ENCODE measurements at regions not wholly inside any gene's neighbourhood (a gene's known extent, or its start where the extent isn't known, plus 50 kb on each side); places are given as distances from the start of the nearest gene placed in this dataset.
"Not testable (repeated sequence)": the region's sequence is repeated elsewhere in the genome, so short reads cannot be mapped to it uniquely, and the experiment has no call there.

DNA sequence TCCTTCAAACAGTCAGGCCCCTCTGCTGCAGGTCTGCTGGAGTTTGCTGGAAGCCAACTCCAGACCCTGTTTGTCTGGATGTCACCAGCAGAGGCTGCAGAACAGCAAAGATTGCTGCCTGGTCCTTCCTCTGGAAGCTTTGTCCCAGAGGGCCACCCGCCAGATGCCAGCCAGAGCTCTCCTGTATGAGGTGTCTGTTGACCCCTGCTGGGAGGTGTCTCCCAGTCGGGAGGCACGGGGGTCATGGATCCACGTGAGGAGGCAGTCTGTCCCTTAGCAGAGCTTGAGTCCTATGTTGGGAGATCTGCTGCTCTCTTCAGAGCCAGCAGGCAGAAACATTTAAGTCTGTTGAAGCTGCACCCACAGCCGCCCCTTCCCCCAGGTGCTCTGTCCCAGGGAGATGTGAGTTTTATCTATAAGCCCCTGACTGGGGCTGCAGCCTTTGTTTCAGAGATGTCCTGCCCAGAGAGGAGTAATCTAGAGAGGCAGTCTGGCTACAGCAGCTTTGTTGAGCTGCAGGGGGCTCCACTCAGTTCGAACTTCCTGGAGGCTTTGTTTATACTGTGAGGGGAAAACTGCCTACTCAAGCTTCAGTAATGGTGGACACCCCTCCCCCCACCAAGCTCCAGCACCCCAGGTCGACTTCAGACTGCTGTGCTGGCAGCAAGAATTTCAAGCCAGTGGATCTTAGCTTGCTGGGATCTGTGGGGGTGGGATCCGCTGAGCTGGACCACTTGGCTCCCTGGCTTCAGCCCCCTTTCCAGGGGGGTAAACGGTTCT is 72.1 kb downstream of the OGFRL1 start:
- not testable (repeated sequence) for DNase-seq

DNA sequence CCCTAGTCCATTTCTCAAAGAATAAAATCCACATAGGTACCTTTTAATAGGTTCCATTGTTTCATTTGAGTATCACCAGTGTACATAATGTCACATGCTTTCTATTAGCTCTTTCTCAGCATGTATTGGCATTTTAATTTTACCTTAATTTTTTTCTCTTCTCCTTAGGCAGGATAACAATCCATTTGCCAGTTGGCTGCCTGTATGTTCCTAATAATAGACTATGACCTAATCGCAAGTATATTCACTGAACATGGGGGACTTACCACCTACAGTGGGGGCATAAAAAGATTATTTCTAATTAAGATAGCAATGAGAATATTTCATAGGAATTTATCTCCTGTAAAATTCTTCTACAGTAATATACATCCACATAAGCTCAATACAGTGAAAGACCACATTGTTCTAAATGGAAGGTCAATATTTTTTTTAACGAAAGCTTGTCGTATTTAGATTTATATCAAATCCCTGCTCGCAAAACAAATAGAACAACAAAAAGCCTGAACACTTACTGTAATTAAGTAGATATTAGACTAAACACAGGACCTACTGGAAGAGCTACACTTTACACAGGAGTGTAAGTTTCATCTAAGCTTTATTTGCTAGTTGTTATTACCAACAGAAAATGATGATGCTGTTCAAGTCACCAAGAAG is 76.4 kb downstream of the OGFRL1 start:
- no peak for DNase-seq

DNA sequence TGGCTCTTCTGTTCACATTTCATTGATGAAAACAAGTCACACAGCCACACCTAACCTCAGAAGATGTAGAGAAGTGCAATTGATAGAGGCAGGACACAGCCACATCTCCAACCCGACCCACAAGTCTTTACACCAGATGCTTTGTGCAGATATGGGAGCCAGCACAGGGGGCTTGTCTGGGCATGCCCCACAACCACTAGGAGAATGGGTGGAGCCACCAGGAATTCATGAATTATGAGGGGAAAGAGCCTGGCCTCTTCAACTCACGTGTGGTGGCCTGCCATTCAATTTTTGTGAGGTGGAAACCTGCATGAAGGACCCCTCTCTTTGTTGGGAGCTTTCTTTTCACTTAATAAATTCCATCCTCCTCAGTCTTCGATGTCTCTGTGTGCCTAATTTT is 79.1 kb downstream of the OGFRL1 start:
- no peak for DNase-seq

DNA sequence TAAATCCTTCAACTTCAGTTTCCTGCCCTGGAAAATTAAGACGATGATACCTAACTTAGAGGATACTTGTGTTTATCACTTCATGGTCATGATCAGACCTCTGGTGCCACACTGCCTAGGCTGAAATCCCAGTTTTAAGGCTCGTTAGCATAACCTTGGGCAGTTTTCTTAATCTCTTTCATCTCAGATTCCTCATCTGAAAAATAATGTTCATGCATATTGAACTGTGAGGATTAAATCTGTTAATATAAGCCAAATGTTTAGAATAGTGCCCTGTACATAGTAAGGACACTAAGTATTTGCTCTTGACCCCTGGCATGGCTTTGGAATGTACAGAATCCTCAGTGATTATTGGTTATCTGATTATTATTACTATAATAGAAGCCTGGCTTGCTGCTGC is 79.7 kb downstream of the OGFRL1 start:
- DNase-seq, result no peak

DNA sequence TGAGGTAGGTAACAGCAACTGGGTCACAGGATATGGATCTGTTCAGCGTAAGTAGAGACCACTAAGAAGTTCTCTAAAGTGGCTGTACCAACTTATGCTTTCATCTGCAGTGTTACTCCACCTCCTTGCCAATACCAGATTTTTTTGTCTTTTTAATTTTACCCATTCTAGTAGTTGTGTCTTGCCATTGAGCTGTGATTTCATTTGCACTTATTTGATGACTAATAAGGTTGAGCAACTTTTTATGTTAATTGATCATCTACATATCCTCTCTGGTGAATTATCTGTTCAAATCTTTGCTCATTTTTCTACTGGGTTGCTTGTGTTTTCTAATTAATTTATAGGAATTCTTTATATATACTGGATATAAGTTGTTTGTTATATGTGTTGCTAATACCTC is 82.9 kb downstream of the OGFRL1 start:
- no peak for DNase-seq

DNA sequence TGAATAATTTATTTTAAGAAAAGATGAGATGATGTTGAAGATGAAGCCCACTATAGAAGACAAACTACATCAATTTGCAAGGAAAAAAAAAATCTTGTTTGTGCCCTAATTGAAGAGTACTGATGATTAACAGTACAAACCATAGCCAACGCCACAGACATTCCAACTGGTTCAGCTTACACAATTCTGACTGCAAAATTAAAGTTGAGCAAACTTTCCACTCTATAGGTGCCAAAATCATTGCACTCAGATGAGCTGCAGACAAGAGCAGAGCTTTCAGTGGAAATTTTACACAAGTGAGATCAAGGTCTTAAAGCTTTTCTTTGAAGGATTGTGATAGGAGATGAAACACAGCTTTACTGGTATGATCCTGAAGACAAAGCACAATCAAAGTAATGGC is 85.3 kb downstream of the OGFRL1 start:
- DNase-seq, result no peak

DNA sequence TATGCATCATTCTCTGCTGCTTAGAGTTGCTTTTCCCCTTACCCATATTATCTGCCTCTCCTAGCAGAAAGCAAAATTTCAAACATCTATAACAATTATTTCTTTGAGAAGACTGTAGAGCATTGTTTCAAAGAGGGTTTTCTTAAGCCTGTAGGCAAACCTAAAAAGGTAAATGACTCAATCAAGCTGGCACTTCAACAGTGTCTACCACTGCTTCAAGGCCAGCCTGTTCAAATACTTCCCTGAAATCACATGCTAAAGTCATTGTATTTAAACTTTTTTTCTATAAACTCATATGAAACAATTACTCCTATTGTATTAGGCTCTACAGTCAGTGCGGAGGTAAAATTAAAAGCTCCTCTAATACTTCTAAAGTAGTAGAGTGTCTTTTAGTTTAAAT is 87.1 kb downstream of the OGFRL1 start:
- DNase-seq, result no peak

DNA sequence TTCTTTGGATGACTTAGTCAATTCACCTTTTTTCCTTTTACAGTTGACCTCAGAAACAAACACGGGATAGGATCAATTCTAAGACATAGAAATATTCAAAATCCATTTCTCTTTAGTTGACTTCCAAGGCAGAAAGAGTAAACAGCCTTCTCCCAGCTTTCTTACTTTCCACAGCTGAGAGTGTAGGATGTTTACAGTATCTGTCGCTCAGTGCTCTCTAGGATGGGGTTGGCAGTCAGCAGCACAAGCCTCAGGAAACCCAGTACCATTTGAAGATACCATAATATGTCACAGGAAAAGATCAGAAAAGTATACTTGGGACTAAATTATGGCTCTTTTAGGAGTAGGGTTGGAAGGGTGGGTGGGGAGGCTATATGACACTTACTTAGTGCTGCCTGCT is 88.2 kb downstream of the OGFRL1 start:
- DNase-seq, result no peak

DNA sequence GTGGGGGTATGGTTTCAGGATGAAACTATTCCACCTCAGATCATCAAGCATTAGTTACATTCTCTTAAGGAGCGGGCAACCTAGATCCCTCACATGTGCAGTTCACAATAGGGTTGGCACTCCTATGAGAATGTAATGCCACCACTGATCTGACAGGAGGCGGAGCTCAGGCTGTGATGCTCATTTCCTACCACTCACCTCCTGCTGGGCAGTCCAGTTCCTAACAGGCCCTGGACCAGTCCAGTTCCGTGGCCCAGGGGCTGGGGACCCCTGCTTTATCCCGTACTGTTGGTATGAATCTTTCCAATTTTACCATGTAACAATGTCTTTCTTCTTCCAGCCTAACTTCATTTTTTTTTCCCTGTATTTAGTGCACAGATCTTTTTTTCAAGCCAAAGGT is 94.9 kb downstream of the OGFRL1 start:
- no peak for DNase-seq

DNA sequence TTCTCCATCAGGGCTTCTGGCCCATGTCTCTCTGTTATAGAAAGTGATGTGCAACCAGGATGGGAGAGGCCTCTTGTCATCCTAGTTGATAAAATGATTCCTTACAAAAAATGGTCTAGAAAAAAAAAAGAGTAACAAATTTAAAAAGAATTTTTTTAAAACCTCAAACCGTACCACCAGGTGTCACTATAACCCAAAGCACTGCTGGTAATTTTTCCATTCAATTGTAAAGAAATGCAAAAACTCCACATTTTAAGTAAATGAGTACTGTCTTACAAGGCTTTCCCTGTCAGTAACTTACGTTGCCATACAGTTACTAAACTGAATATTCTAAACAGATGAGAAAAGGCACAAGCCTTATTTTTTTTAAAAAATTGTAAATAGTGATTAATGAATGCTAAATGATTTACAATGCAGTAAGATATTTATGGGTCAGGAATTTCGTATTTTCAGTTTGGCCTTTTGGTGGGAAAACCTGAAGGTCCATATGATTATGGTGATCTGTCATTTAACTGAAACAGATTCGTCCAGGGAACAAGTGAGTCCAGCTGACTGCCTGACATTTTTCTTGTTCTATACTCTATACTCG is 95.4 kb downstream of the OGFRL1 start:
- peak; percentile 74 for DNase-seq

DNA sequence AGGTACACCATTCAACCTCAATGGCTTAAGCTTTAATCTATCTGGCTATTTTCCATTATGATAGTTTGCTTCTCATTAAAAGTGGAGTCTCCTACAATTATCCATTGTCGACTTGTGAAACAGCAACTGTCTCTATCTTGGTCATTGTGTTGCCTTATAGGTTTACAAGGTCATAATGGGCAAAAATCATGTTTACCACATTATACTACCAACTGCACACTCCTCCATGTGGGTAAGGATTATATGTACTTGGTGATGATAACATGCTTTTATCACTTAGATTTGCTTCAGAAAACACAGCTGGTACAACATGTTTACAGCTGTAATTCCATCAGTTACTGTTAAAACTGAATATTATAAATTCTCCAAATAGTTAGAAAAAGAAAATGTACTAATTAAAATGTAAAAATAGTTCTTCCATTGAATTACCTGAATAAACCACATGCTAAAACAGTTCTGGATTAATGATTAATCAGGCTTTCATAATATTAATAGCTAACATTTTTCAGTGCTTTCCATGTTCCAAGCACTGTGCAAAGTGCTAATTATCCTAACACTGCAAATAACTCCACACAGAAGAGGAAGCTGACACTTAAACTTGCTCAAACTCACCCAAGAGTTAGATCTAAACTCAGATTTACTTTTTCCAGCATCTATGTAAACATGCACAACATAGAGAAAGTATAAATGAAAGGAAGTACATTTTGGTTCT is 96.7 kb downstream of the OGFRL1 start:
- DNase-seq, result no peak

DNA sequence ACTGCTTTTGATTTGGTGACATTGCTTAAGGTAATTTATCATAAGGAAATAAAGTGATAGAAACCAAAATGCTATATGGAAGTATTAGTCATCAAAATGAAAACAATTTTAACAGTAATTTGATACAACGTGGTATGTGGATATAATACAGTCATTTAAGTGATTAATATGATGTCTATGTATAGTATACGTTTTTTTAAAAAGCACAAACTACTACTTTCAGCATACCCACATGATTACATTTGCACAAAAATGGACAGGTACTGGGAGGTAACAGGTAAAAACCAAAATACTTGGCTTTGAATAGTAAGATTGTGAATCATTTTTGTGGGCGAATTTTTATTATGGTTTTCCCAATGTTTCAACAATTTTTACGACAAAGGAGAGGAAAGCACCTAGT is 97.6 kb downstream of the OGFRL1 start:
- DNase-seq, result no peak

DNA sequence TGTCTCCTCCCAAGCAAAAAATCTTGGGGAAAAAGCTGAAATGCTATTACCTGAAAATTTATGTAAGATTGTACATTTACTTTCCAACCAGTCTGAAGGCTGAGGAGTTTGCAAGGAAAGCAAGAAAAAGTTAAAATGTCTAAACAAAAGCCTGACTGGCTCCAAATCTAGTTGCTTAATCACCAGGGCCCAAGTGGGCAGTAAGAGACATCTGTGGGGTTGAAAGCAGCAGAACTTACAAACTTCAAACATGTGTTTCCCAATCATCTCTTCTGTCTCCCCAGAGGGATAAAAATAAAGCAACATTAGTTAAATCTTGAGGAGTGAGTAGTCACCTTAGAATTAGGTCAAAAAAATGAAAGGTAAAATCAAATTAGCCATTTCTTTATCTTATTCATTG is 98.6 kb downstream of the OGFRL1 start:
- DNase-seq, result no peak

DNA sequence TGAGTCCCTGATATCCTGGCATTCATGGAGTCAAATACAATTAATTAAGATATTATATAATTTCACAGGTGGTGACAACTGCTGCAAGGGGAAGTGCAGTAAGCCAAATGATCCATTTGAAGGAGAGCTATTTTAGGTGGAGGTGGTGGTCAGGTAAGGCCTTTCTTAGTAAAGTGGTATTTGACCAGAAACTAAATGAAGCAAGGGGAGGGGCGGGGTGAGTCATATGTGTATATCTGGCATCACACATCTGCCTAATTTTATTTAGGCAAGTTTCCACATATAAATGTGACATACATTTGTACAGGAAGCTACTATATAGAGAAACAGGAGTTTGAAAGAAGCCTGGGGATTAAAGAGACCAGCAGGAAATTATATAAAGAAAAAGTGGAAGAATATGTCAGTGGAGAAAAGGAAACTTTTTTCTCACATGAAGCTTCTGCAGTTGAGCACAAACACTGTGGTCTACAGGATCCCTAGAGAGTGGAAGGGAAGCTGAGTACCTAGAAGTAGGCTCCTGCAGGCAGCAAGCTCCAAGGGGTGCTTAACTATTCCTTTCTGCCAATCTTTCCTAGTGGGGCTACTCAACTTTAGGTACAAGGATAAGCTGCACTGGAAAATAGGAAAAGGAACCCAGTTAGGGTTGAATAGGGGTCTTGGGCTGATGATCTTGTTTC is 99.6 kb downstream of the OGFRL1 start:
- DNase-seq, result no peak

DNA sequence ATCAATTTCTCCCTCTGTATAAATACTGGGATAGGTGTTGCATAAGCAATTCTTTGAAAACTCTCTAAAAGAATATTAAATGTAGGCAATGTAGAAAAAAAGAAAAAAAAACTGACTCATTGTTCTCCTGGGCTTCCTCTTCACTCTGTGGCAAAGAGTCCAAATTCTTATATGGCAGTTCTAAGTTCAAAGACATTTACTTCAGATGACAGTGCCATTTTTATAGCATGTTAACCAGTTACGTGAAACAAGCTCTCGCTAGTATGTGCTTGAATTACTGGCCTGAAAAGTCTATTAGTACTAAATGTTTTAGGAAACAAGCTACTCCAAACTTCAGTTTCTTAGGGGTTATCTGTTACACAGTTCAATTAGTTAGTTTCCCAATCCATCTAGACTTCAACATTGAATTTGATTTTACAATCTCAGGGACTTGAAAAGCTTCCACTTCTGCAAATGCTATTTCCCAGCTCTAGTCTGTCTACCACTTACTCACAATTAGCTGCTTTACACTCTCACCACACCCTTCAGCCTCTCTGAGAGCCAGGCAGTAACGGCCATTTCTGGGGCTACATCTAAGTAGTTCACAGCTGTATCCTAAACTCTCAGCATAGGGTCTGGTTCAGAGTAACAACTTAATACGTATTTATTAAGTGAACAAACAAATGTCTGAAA is 100.4 kb downstream of the OGFRL1 start:
- no peak for DNase-seq

DNA sequence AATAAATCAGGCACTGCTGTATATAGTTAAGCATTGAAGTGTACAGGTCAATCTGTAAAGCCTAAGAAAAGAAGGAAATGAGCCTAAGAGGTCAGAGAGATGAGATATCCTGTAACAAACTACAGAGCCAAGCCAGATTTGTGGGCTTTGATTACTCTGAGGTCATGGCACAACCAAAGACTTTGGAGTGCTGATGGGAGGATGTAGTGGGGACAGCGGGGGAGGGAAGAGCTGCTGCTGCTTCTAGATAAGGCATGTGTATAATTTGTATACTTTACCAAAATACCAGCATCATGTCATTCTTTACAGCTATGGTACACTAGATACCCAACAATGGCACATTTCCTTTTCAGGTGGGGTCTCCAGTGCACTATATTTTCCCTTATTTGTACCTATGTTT is 102.5 kb downstream of the OGFRL1 start:
- no peak for DNase-seq

DNA sequence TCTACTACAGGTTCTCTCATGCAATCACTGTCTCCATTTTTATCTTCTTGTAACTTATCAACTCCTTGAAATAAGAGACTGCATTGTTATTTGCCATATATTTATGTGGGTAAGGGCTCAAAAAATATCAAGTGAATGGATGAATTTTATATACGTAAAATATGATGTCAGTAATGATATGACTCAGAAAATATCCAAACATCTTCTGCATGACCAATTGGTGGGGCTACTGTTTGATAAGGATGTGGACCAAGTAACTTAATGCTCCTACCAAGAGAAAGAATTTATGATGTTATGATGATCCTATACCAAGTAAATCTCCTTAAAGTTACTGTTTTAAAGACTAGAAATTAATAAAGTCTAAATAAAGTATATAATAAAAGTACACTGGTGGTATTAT is 103.7 kb downstream of the OGFRL1 start:
- no peak for DNase-seq

DNA sequence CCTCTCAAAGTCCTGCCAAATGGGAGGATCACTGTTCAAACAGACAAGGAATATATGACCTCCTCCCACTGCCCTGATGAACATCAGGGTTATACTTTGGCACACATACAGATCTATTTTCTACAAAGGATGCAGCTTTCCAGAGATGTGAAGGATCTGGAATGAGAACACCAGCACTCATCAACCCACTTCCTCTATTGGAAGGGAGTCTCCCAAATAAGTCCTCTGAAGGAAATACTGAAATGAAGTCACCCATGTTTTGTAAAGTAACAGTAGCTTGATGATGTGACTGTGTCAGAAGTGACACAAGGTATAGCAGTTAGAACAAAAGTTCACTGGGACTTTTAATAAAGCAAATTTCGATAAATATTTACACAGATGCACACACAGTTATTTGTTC is 104.9 kb downstream of the OGFRL1 start:
- DNase-seq, result no peak

DNA sequence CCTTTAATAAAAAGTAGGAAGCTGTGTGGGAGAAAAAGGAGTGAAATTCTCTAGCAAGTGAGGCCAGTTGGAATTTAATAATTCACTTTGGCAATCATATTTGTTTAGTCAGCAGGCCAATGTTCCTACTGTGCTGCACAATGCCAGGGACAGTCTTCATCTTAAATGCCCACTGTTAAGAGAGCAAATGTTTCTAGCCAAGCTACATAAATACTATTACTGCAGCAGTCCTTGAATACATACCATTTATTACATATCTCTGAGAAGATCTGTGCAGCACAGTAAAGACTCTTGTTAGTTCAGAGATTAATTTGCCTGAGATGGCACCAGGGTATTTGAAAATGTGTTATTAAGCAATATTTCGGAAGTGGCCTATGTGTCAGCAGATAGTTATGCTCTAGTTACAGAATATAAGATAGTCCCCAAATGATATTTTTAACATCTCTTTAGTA is 105.4 kb downstream of the OGFRL1 start:
- DNase-seq, result no peak

DNA sequence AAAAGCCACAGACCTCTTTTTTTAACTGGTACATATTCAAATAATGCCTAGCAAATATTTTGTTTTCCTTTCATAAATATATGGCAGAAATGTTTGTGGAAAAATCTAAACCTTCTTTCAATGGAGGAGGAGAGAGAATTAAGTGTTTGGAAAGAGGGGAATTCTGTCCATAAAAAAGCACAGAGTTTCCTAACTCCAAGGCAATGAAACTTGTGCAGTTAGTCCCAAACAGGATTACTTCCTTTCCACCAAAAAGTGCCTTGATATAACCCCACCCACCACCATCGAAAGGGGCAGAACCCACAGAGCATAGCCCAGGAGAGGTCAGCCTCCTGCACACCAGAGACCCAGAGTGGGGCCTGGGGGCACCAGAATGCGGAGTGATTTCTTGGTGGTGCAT is 106.3 kb downstream of the OGFRL1 start:
- no peak for DNase-seq

DNA sequence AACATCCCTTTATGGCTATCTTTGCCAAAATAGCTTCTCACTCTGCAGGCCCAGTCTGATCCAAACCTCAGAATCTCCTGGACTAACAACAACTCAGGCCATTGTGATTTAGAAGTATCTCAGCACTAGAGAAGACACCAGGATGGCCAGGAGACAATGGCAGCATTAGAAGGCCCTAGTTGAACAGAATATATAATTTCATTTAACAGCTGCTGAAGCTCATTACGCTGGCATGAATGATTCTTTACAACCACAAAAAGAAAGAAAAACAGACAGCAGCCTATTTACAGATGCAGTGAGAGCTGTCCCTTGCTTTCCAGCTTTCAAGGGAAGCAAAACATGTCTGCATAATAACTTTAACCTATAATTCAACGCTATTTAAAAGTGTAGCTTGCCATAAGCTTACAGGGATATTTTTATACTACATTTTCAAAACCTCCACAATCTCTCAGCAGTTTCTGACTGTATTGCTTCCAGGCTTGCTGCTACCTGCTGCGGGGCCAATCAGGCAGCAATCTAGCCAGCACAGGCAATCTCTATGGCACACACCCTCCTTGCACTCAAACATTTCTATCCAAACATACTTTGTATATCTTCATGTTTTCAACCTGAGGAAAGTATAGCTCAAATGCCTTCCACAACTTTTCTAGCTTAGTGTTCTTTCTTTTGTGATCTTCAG is 107.3 kb downstream of the OGFRL1 start:
- no peak for DNase-seq
